ENCODE measurements at regions not wholly inside any gene's neighbourhood (a gene's known extent, or its start where the extent isn't known, plus 50 kb on each side); places are given as distances from the start of the nearest gene placed in this dataset.

GRCh38 chr5:26647781-26648180 lies 390.6 kb downstream of the CDH9 start:
- TF ChIP-seq, protein P1, sequence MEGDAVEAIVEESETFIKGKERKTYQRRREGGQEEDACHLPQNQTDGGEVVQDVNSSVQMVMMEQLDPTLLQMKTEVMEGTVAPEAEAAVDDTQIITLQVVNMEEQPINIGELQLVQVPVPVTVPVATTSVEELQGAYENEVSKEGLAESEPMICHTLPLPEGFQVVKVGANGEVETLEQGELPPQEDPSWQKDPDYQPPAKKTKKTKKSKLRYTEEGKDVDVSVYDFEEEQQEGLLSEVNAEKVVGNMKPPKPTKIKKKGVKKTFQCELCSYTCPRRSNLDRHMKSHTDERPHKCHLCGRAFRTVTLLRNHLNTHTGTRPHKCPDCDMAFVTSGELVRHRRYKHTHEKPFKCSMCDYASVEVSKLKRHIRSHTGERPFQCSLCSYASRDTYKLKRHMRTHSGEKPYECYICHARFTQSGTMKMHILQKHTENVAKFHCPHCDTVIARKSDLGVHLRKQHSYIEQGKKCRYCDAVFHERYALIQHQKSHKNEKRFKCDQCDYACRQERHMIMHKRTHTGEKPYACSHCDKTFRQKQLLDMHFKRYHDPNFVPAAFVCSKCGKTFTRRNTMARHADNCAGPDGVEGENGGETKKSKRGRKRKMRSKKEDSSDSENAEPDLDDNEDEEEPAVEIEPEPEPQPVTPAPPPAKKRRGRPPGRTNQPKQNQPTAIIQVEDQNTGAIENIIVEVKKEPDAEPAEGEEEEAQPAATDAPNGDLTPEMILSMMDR (IDR thresholded peaks at IDR 0.05): no peak
- TF ChIP-seq POLR2AphosphoS5 (IDR thresholded peaks at IDR 0.05) (no peak), POLR2A (IDR thresholded peaks at IDR 0.05) (no peak)

Data from prostate gland (tissue), 2 donors.